ENCODE measurements at regions not wholly inside any gene's neighbourhood (a gene's known extent, or its start where the extent isn't known, plus 50 kb on each side); places are given as distances from the start of the nearest gene placed in this dataset.

DNA sequence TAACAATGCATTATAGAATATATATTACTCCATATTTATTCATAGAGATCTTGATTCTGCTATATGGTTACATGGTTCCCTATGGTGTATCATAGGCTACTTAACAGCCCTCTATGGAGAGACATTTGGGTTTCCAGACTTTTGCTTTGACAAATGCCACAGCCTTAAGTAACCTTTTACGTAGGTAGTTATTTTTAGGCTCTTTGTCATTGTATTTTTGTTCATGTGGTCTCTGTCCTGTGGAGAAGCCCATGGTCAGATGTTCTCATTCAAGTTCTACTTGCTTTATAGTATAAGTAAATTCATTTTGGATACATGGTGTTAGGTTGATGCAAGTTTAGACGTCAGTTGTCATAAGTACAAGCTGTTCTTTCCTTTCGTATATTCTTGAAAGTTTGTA is 275.2 kb upstream of the THSD7B start:
- TF ChIP-seq, protein P1, sequence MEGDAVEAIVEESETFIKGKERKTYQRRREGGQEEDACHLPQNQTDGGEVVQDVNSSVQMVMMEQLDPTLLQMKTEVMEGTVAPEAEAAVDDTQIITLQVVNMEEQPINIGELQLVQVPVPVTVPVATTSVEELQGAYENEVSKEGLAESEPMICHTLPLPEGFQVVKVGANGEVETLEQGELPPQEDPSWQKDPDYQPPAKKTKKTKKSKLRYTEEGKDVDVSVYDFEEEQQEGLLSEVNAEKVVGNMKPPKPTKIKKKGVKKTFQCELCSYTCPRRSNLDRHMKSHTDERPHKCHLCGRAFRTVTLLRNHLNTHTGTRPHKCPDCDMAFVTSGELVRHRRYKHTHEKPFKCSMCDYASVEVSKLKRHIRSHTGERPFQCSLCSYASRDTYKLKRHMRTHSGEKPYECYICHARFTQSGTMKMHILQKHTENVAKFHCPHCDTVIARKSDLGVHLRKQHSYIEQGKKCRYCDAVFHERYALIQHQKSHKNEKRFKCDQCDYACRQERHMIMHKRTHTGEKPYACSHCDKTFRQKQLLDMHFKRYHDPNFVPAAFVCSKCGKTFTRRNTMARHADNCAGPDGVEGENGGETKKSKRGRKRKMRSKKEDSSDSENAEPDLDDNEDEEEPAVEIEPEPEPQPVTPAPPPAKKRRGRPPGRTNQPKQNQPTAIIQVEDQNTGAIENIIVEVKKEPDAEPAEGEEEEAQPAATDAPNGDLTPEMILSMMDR (conservative IDR thresholded peaks at IDR 0.05; ENCODE audit: low read depth, low read length), result no peak
- no peak for TF ChIP-seq EZH2 (IDR thresholded peaks at IDR 0.05; ENCODE audit: borderline replicate concordance, low read depth, low read length, poor library complexity, severe bottlenecking)
